H1 (cell line): ENCODE measurements at regions not wholly inside any gene's neighbourhood (a gene's known extent, or its start where the extent isn't known, plus 50 kb on each side); places are given as distances from the start of the nearest gene placed in this dataset.

ENCODE experiments used
- CTCF ChIA-PET: fragments of 300-600 bp; sonication (Branson Sonifier 250); formaldehyde crosslinking; loops from one replicate; lab custom pipeline; 2021; ENCODE audit not compliant: partially characterized antibody; lab: Charles Lee
- POLR2A ChIA-PET: fragments of 300-600 bp; sonication (Branson Sonifier 250); formaldehyde crosslinking; loops from one replicate; lab custom pipeline; 2021; ENCODE audit warnings: inconsistent platforms; ENCODE audit not compliant: partially characterized antibody; lab: Charles Lee
- DNase-seq, 2 experiments: peaks; one replicate each; pipeline versions ENCODE4 v3.0.0 to v3.0.0-alpha.2; 2010 to 2022; ENCODE audit warnings: low spot score in 2 of 2, low read depth in 1 of 2, mixed read lengths in 1 of 2
- FAIRE-seq: peaks from 2 replicates; lab custom pipeline; 2011; peaks lifted over from hg19 to GRCh38; lab: Jason Lieb, UNC
- H2AFZ ChIP-seq: 2 replicates; pipeline ENCODE4 v1.8.1; 2012; ENCODE audit warnings: low read length, inconsistent platforms
- H2AK5ac ChIP-seq: 2 replicates; pipeline ENCODE4 v1.6.1; 2013; ENCODE audit warnings: low read depth, low read length
- H2BK120ac ChIP-seq: replicated peaks from 2 replicates; pipeline ENCODE3; 2013; ENCODE audit warnings: low read depth, low read length, inconsistent platforms
- H2BK12ac ChIP-seq: 2 replicates; pipeline ENCODE4 v1.6.1; 2013; ENCODE audit warnings: low read depth, low read length
- H2BK15ac ChIP-seq: 2 replicates; pipeline ENCODE4 v1.6.1; 2013; ENCODE audit warnings: low read length
- H2BK20ac ChIP-seq: 2 replicates; pipeline ENCODE4 v1.6.1; 2013; ENCODE audit warnings: low read length
- H2BK5ac ChIP-seq: 2 replicates; pipeline ENCODE4 v1.6.1; 2013; ENCODE audit warnings: low read depth, low read length
- H3K14ac ChIP-seq: 2 replicates; pipeline ENCODE4 v1.6.1; 2013; ENCODE audit warnings: inconsistent platforms; ENCODE audit not compliant: insufficient read length
- H3K18ac ChIP-seq: 2 replicates; pipeline ENCODE4 v1.6.1; 2013; ENCODE audit warnings: low read length; ENCODE audit errors: extremely low read depth
- H3K23ac ChIP-seq: 2 replicates; pipeline ENCODE4 v1.6.1; 2013; ENCODE audit warnings: inconsistent platforms; ENCODE audit not compliant: insufficient read length
- H3K23me2 ChIP-seq: 2 replicates; pipeline ENCODE4 v1.6.1; 2013; ENCODE audit warnings: low read depth, low read length
- H3K27ac ChIP-seq: 2 replicates; pipeline ENCODE4 v1.6.1; 2011; ENCODE audit warnings: low read depth, low read length, inconsistent platforms
- H3K27me3 ChIP-seq, 4 experiments: replicated peaks in 1 of 4; 1 replicate in 1 of 4; 2 replicates in 3 of 4; pipeline versions ENCODE4 v1.6.1 to v1.8.1; 2011 to 2013; ENCODE audit warnings: low read length in 3 of 4, mild to moderate bottlenecking in 3 of 4, inconsistent platforms in 2 of 4, mixed read lengths in 2 of 4, moderate library complexity in 1 of 4; ENCODE audit not compliant: control insufficient read depth in 3 of 4, insufficient read depth in 3 of 4; ENCODE audit errors: extremely low read depth in 1 of 4
- H3K36me3 ChIP-seq, 4 experiments: 2 replicates each; pipeline versions ENCODE4 v1.6.1 to v1.8.1; 2011 to 2013; ENCODE audit warnings: mild to moderate bottlenecking in 4 of 4, low read length in 3 of 4, moderate library complexity in 2 of 4, control low read depth in 1 of 4, inconsistent platforms in 1 of 4; ENCODE audit not compliant: insufficient read depth in 4 of 4, control insufficient read depth in 2 of 4
- H3K4ac ChIP-seq: replicated peaks from 2 replicates; pipeline ENCODE3; 2013; ENCODE audit warnings: low read length, low read depth, mixed read lengths, inconsistent platforms; ENCODE audit not compliant: insufficient read length
- H3K4me1 ChIP-seq, 4 experiments: replicated peaks in 1 of 4; 1 replicate in 1 of 4; 2 replicates in 3 of 4; pipeline versions ENCODE4 v1.6.1 to v1.8.1; 2011 to 2013; ENCODE audit warnings: low read length in 3 of 4, inconsistent platforms in 2 of 4, mixed read lengths in 1 of 4; ENCODE audit not compliant: insufficient read depth in 4 of 4, control insufficient read depth in 3 of 4
- H3K4me2 ChIP-seq, 2 experiments: 2 replicates each; pipeline versions ENCODE4 v1.6.1 to v1.8.1; 2011 to 2013; ENCODE audit warnings: low read depth in 2 of 2, low read length in 2 of 2, control low read depth in 1 of 2, inconsistent platforms in 1 of 2, mild to moderate bottlenecking in 1 of 2; ENCODE audit not compliant: insufficient read depth in 1 of 2
- H3K4me3 ChIP-seq, 4 experiments: fragments of 200-600, 300-600 bp in 1 of 4; sonication (generic), shearing (Covaris generic), sonication (Bioruptor Twin) in 1 of 4; 2 replicates each; pipeline versions ENCODE4 v1.5.1 to v1.8.1; 2011 to 2016; ENCODE audit warnings: low read length in 4 of 4, low read depth in 3 of 4, control low read depth in 2 of 4, inconsistent platforms in 2 of 4, mild to moderate bottlenecking in 2 of 4, mixed read lengths in 1 of 4, moderate library complexity in 1 of 4; ENCODE audit not compliant: insufficient read depth in 2 of 4; ENCODE audit errors: extremely low read depth in 1 of 4
- H3K56ac ChIP-seq: replicated peaks from 2 replicates; pipeline ENCODE3; 2013; ENCODE audit warnings: low read depth, mild to moderate bottlenecking, mixed read lengths, low read length, inconsistent platforms; ENCODE audit not compliant: insufficient read length
- H3K79me1 ChIP-seq: 2 replicates; pipeline ENCODE4 v1.6.1; 2013; ENCODE audit warnings: low read depth, low read length, control low read depth
- H3K79me2 ChIP-seq, 2 experiments: 2 replicates each; pipeline versions ENCODE4 v1.6.1 to v1.8.1; 2012 to 2013; ENCODE audit warnings: low read length in 2 of 2, mild to moderate bottlenecking in 2 of 2, inconsistent platforms in 1 of 2; ENCODE audit not compliant: insufficient read depth in 2 of 2, control insufficient read depth in 1 of 2
- H3K9ac ChIP-seq, 4 experiments: replicated peaks in 1 of 4; 1 replicate in 1 of 4; 2 replicates in 3 of 4; pipeline versions ENCODE4 v1.6.1 to v1.8.1; 2011 to 2013; ENCODE audit warnings: low read depth in 3 of 4, low read length in 3 of 4, control low read depth in 2 of 4, mild to moderate bottlenecking in 2 of 4, moderate library complexity in 2 of 4, inconsistent platforms in 1 of 4; ENCODE audit errors: extremely low read depth in 1 of 4
- H3K9me3 ChIP-seq, 2 experiments: 2 replicates each; pipeline versions ENCODE4 v1.6.1 to v1.8.1; 2012 to 2013; ENCODE audit warnings: mild to moderate bottlenecking in 2 of 2, moderate library complexity in 2 of 2, control low read depth in 1 of 2, inconsistent platforms in 1 of 2, low read depth in 1 of 2, low read length in 1 of 2, mixed read lengths in 1 of 2; ENCODE audit not compliant: insufficient read depth in 2 of 2
- H4K20me1 ChIP-seq, 2 experiments: replicated peaks in 1 of 2; 2 replicates each; pipeline versions ENCODE3 to v1.8.1; 2011 to 2013; ENCODE audit warnings: inconsistent platforms in 2 of 2, low read length in 2 of 2, mild to moderate bottlenecking in 1 of 2; ENCODE audit not compliant: insufficient read depth in 2 of 2, control insufficient read depth in 1 of 2
- H4K5ac ChIP-seq: 2 replicates; pipeline ENCODE4 v1.6.1; 2013; ENCODE audit warnings: low read length, low read depth, mixed read lengths, inconsistent platforms; ENCODE audit not compliant: insufficient read length
- H4K8ac ChIP-seq: 2 replicates; pipeline ENCODE4 v1.8.0; 2013; ENCODE audit warnings: mild to moderate bottlenecking, moderate library complexity, low read length, inconsistent platforms; ENCODE audit not compliant: insufficient read depth; ENCODE audit errors: extremely low read depth
- H4K91ac ChIP-seq: replicated peaks from 2 replicates; pipeline ENCODE3; 2013; ENCODE audit warnings: low read length, mixed read lengths, inconsistent platforms; ENCODE audit not compliant: insufficient read length
- FOSL1 ChIP-seq: IDR thresholded peaks from 2 replicates; pipeline ENCODE4 v1.6.1; 2011; ENCODE audit warnings: mild to moderate bottlenecking, low read depth, low read length, moderate library complexity; ENCODE audit not compliant: insufficient read depth
- HDAC2 ChIP-seq, 2 experiments: fragments of 300-600 bp in 1 of 2; sonication (generic) in 1 of 2; IDR thresholded peaks; 2 replicates each; pipeline ENCODE4 v1.6.1; 2011 to 2012; ENCODE audit warnings: low read depth in 2 of 2, low read length in 2 of 2, mild to moderate bottlenecking in 2 of 2, moderate library complexity in 2 of 2, borderline replicate concordance in 1 of 2, inconsistent platforms in 1 of 2
- HDAC6 ChIP-seq: IDR thresholded peaks from one replicate; pipeline ENCODE4 v1.7.1; 2012; ENCODE audit warnings: low read depth, mild to moderate bottlenecking, inconsistent platforms, low read length, moderate library complexity
- SP2 ChIP-seq: IDR thresholded peaks from 2 replicates; pipeline ENCODE4 v1.6.1; 2012; ENCODE audit warnings: mild to moderate bottlenecking, low read length, inconsistent platforms
- SP4 ChIP-seq: IDR thresholded peaks from 2 replicates; pipeline ENCODE4 v1.6.1; 2012; ENCODE audit warnings: low read length, inconsistent platforms
- TAF7 ChIP-seq: optimal IDR thresholded peaks from 2 replicates; pipeline ENCODE3; 2011; ENCODE audit warnings: low read depth, mild to moderate bottlenecking, inconsistent platforms, low read length, moderate library complexity, borderline replicate concordance
- TCF12 ChIP-seq: IDR thresholded peaks from 2 replicates; pipeline ENCODE4 v1.6.1; 2011; ENCODE audit warnings: low read depth, mild to moderate bottlenecking, low read length
- YY1 ChIP-seq: IDR thresholded peaks from 2 replicates; pipeline ENCODE4 v1.6.1; 2011; ENCODE audit warnings: low read depth, mild to moderate bottlenecking, low read length
- WGBS, 2 experiments: shearing (Covaris generic) in 1 of 2; methylation state at CpG; one replicate each; pipeline versions ENCODE4 v1.1.6 to v1.1.7; 2013 to 2015; ENCODE audit warnings: low lambda C conversion rate in 2 of 2, mixed read lengths in 2 of 2, inconsistent platforms in 1 of 2, low coverage in 1 of 2, missing lambda C conversion rate in 1 of 2; ENCODE audit not compliant: insufficient replicate concordance in 2 of 2, insufficient coverage in 1 of 2, insufficient read length in 1 of 2; ENCODE audit errors: extremely low coverage in 1 of 2, missing lambda C conversion rate in 1 of 2; 5-methylcytosine and 5-hydroxymethylcytosine counted together

GRCh38 chr7:155874010-155874409 is 61.7 kb upstream of the SHH start:
- Histone ChIP-seq H4K8ac (no peak overlapping the region), H2AFZ (no peak overlapping the region), H3K9me3 (peaks cover 1 to 2% of the 10 kb centered on the region in 2 experiments; a peak in 1 of 4 replicates), H3K14ac (no peak overlapping the region), H2AK5ac (no peak overlapping the region), H3K56ac (no peak overlapping the region), H3K4me2 (no peak overlapping the region), H4K91ac (no peak overlapping the region), H3K4me1 (peaks cover 0 to 5% (median 2%) of the 10 kb centered on the region in 4 experiments; a peak in 4 of 7 replicates), H3K79me2 (no peaks in the 10 kb centered on the region), H3K4ac (no peak overlapping the region), H3K23me2 (no peaks in the 10 kb centered on the region), H2BK120ac (no peak overlapping the region), H2BK20ac (no peak overlapping the region), H2BK12ac (no peak overlapping the region), H4K20me1 (no peaks in the 10 kb centered on the region), H3K27me3 (no peaks in the 10 kb centered on the region; a peak in 1 of 7 replicates), H3K27ac (no peak overlapping the region), H2BK15ac (no peak overlapping the region), H3K18ac (no peak overlapping the region), H3K36me3 (no peaks in the 10 kb centered on the region), H2BK5ac (no peak overlapping the region), H3K4me3 (no peak overlapping the region), H3K9ac (no peak overlapping the region), H3K23ac (no peak overlapping the region), H4K5ac (no peak overlapping the region), H3K79me1 (no peaks in the 10 kb centered on the region)
- ChIA-PET CTCF (interaction anchor here (1.1 kb wide), 2 partner anchors 10 to 1263 kb away, joined by 3 to 4 read pairs; no protein-coding TSS in a partner anchor), POLR2A (no interaction called here)
- FAIRE-seq (no peak), DNase-seq (peak in 1 of 2 experiments; percentile 20)
- 89% methylated on average over 6 of the region's 6 CpGs; no CpG with 5 or more reads in 1 of the 2 experiments for WGBS, 2 experiments
- TF ChIP-seq HDAC6 (no peak), HDAC2 (IDR thresholded peaks at IDR 0.05; ENCODE audit: borderline replicate concordance in 1 of 2, low read depth in 2 of 2, low read length in 2 of 2) (no peak), FOSL1 (no peak), SP4 (no peak), SP2 (no peak), TCF12 (no peak), TAF7 (no peak), YY1 (no peak)
